Activated CD4-positive, alpha-beta T cell treated with anti-CD3 and anti-CD28 coated beads, Interleukin-2, amount 50 U/mL, for 1 hour (primary cell): ENCODE measurements at regions not wholly inside any gene's neighbourhood (a gene's known extent, or its start where the extent isn't known, plus 50 kb on each side); places are given as distances from the start of the nearest gene placed in this dataset.

ENCODE experiments used
- DNase-seq: peaks from one replicate; pipeline ENCODE4 v3.0.0-alpha.2; 2020

GRCh38 chr6:149185799-149186357 lies 131.6 kb upstream of the TAB2 start:
- DNase-seq: no peak

- DNase-seq: no peak
Observed at GRCh38 chr6:149186873-149187272, 130.6 kb upstream of the TAB2 start.

GRCh38 chr6:149190224-149190831 lies 127.2 kb upstream of the TAB2 start:
- peak; percentile 40 for DNase-seq

GRCh38 chr6:149194820-149195558 lies 122.5 kb upstream of the TAB2 start:
- no peak for DNase-seq

- DNase-seq: no peak
Observed at GRCh38 chr6:149196091-149196490, 121.4 kb upstream of the TAB2 start.

GRCh38 chr6:149197482-149197881 lies 120.0 kb upstream of the TAB2 start:
- no peak for DNase-seq

GRCh38 chr6:149198265-149198664 lies 119.2 kb upstream of the TAB2 start:
- DNase-seq: no peak

- DNase-seq: no peak
Observed at GRCh38 chr6:149200282-149200945, 117.1 kb upstream of the TAB2 start.

GRCh38 chr6:149201068-149201655 lies 116.3 kb upstream of the TAB2 start:
- DNase-seq: no peak

- DNase-seq: no peak
Observed at GRCh38 chr6:149202100-149202499, 115.4 kb upstream of the TAB2 start.

GRCh38 chr6:149202952-149203351 lies 114.6 kb upstream of the TAB2 start:
- DNase-seq: no peak

- no peak for DNase-seq
Observed at GRCh38 chr6:149203509-149203908, 114.0 kb upstream of the TAB2 start.

GRCh38 chr6:149208134-149208601 lies 109.3 kb upstream of the TAB2 start:
- no peak for DNase-seq

- no peak for DNase-seq
Observed at GRCh38 chr6:149209871-149210775, 107.4 kb upstream of the TAB2 start.

- no peak for DNase-seq
Observed at GRCh38 chr6:149211046-149211571, 106.4 kb upstream of the TAB2 start.

- DNase-seq: no peak
Observed at GRCh38 chr6:149212206-149212605, 105.3 kb upstream of the TAB2 start.

- no peak for DNase-seq
Observed at GRCh38 chr6:149212892-149213801, 104.4 kb upstream of the TAB2 start.

- DNase-seq: no peak
Observed at GRCh38 chr6:149213829-149214228, 103.7 kb upstream of the TAB2 start.

GRCh38 chr6:149216459-149216858 lies 101.1 kb upstream of the TAB2 start:
- no peak for DNase-seq

GRCh38 chr6:149217466-149217888 lies 100.0 kb upstream of the TAB2 start:
- no peak for DNase-seq

GRCh38 chr6:149218471-149218870 lies 99.0 kb upstream of the TAB2 start:
- DNase-seq: no peak
